ENCODE measurements at regions not wholly inside any gene's neighbourhood (a gene's known extent, or its start where the extent isn't known, plus 50 kb on each side); places are given as distances from the start of the nearest gene placed in this dataset.

DNA sequence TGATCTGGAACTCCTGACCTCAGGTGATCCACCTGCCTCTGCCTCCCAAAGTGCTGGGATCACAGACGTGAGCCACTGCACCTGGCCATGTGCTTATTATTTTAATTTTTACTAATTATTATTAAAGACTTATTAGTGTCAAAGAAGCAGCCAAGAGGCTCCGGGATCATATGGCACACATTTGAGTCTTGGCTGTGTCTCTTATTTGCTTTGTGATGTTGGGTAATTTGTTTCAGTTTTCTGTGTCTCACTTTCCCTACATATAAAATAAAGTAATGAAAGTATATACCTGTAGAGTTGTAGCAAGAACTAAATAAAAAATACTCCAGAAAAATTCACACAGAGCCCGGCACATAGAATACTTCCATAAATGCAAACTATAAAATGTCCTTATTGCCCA is 238.0 kb upstream of the TBL1XR1 start:
- TF ChIP-seq CTCF (IDR thresholded peaks at IDR 0.05; ENCODE audit: low read depth, low read length, missing input control): no peak
- no peak for TF ChIP-seq EGR1 (IDR thresholded peaks at IDR 0.05; ENCODE audit: low read depth in 2 of 2)
- no peak for TF ChIP-seq MAX (IDR thresholded peaks at IDR 0.05)
- no peak for TF ChIP-seq REST (IDR thresholded peaks at IDR 0.05)
- TF ChIP-seq TAF1 (conservative IDR thresholded peaks at IDR 0.05): no peak
- no peak for TF ChIP-seq GABPA (IDR thresholded peaks at IDR 0.05 in 1 of 2, conservative IDR thresholded peaks at IDR 0.05 in 1 of 2)
- no peak for TF ChIP-seq JUND (IDR thresholded peaks at IDR 0.05)
- TF ChIP-seq RAD21 (IDR thresholded peaks at IDR 0.05): no peak
- TF ChIP-seq, protein P1, sequence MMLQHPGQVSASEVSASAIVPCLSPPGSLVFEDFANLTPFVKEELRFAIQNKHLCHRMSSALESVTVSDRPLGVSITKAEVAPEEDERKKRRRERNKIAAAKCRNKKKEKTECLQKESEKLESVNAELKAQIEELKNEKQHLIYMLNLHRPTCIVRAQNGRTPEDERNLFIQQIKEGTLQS (IDR thresholded peaks at IDR 0.05): no peak
- TF ChIP-seq, protein P2, sequence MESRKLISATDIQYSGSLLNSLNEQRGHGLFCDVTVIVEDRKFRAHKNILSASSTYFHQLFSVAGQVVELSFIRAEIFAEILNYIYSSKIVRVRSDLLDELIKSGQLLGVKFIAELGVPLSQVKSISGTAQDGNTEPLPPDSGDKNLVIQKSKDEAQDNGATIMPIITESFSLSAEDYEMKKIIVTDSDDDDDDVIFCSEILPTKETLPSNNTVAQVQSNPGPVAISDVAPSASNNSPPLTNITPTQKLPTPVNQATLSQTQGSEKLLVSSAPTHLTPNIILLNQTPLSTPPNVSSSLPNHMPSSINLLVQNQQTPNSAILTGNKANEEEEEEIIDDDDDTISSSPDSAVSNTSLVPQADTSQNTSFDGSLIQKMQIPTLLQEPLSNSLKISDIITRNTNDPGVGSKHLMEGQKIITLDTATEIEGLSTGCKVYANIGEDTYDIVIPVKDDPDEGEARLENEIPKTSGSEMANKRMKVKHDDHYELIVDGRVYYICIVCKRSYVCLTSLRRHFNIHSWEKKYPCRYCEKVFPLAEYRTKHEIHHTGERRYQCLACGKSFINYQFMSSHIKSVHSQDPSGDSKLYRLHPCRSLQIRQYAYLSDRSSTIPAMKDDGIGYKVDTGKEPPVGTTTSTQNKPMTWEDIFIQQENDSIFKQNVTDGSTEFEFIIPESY (IDR thresholded peaks at IDR 0.05): no peak
- TF ChIP-seq NR2F2 (IDR thresholded peaks at IDR 0.05): no peak
